ENCODE measurements at regions not wholly inside any gene's neighbourhood (a gene's known extent, or its start where the extent isn't known, plus 50 kb on each side); places are given as distances from the start of the nearest gene placed in this dataset.

- DNase-seq (ENCODE audit: low read depth in 2 of 2), result no peak
- Histone ChIP-seq H3K36me3 (ENCODE audit: control insufficient read depth, insufficient read depth, low read length) (no peaks in the 10 kb centered on the region), H3K9ac (ENCODE audit: insufficient read depth, low read length) (no peak overlapping the region), H3K27me3 (ENCODE audit: control insufficient read depth, insufficient read depth, low read length) (no peaks in the 10 kb centered on the region), H3K27ac (ENCODE audit: insufficient read depth, low read length) (no peak overlapping the region), H3K9me3 (ENCODE audit: control insufficient read depth, insufficient read depth, low read depth, low read length) (no peaks in the 10 kb centered on the region), H3K4me2 (ENCODE audit: extremely low read depth, insufficient read depth, low read length) (no peak overlapping the region), H2AFZ (ENCODE audit: low read length) (no peak overlapping the region), H3K4me3 (replicated peaks in 1 of 4; ENCODE audit: control extremely low read depth in 1 of 4, insufficient read depth in 1 of 4, low read depth in 3 of 4, low read length in 4 of 4) (no peak overlapping the region), H4K20me1 (ENCODE audit: control insufficient read depth, extremely low read depth, insufficient read depth, low read length) (no peaks in the 10 kb centered on the region), H3K4me1 (ENCODE audit: control insufficient read depth, extremely low read depth, insufficient read depth, low read length) (peaks cover 5% of the 10 kb centered on the region), H3K79me2 (ENCODE audit: control insufficient read depth, insufficient read depth, low read length) (no peaks in the 10 kb centered on the region)
- TF ChIP-seq EZH2 (IDR thresholded peaks at IDR 0.05; ENCODE audit: low read length, missing control alignments) (no peak), CTCF (conservative IDR thresholded peaks at IDR 0.05 in 1 of 2, IDR thresholded peaks at IDR 0.05 in 1 of 2; ENCODE audit: low read depth in 1 of 2, low read length in 2 of 2) (no peak)
These were observed 171.8 kb upstream of the UBL3 start for GRCh38 chr13:30022256-30022655.

- H3K27me3 ChIP-seq (ENCODE audit: control insufficient read depth, insufficient read depth, low read length), result no peaks in the 10 kb centered on the region
- H3K4me1 ChIP-seq (ENCODE audit: control insufficient read depth, extremely low read depth, insufficient read depth, low read length), result peaks cover 5% of the 10 kb centered on the region
- no peak for DNase-seq (ENCODE audit: low read depth in 2 of 2)
- TF ChIP-seq EZH2 (IDR thresholded peaks at IDR 0.05; ENCODE audit: low read length, missing control alignments) (no peak), CTCF (conservative IDR thresholded peaks at IDR 0.05 in 1 of 2, IDR thresholded peaks at IDR 0.05 in 1 of 2; ENCODE audit: low read depth in 1 of 2, low read length in 2 of 2) (no peak)
- H2AFZ ChIP-seq (ENCODE audit: low read length), result no peak overlapping the region
- no peaks in the 10 kb centered on the region for H3K36me3 ChIP-seq (ENCODE audit: control insufficient read depth, insufficient read depth, low read length)
- H3K4me3 ChIP-seq (replicated peaks in 1 of 4; ENCODE audit: control extremely low read depth in 1 of 4, insufficient read depth in 1 of 4, low read depth in 3 of 4, low read length in 4 of 4), result no peak overlapping the region
- no peak overlapping the region for H3K27ac ChIP-seq (ENCODE audit: insufficient read depth, low read length)
- no peaks in the 10 kb centered on the region for H3K9me3 ChIP-seq (ENCODE audit: control insufficient read depth, insufficient read depth, low read depth, low read length)
- no peaks in the 10 kb centered on the region for H4K20me1 ChIP-seq (ENCODE audit: control insufficient read depth, extremely low read depth, insufficient read depth, low read length)
- no peaks in the 10 kb centered on the region for H3K79me2 ChIP-seq (ENCODE audit: control insufficient read depth, insufficient read depth, low read length)
- H3K4me2 ChIP-seq (ENCODE audit: extremely low read depth, insufficient read depth, low read length), result no peak overlapping the region
- no peak overlapping the region for H3K9ac ChIP-seq (ENCODE audit: insufficient read depth, low read length)
These were observed 171.2 kb upstream of the UBL3 start for GRCh38 chr13:30021611-30022010.

GRCh38 chr13:30020726-30021312, 170.4 kb upstream of the UBL3 start:
- TF ChIP-seq CTCF (conservative IDR thresholded peaks at IDR 0.05 in 1 of 2, IDR thresholded peaks at IDR 0.05 in 1 of 2; ENCODE audit: low read depth in 1 of 2, low read length in 2 of 2) (no peak), EZH2 (IDR thresholded peaks at IDR 0.05; ENCODE audit: low read length, missing control alignments) (no peak)

More at GRCh38 chr13:30020726-30021312, 170.4 kb upstream of the UBL3 start:
- DNase-seq (ENCODE audit: low read depth in 2 of 2), result peak in 1 of 2 donors; percentile 69
- H3K9me3 ChIP-seq (ENCODE audit: control insufficient read depth, insufficient read depth, low read depth, low read length), result no peaks in the 10 kb centered on the region
- no peaks in the 10 kb centered on the region for H3K27me3 ChIP-seq (ENCODE audit: control insufficient read depth, insufficient read depth, low read length)
- peaks cover 5% of the 10 kb centered on the region for H3K4me1 ChIP-seq (ENCODE audit: control insufficient read depth, extremely low read depth, insufficient read depth, low read length)
- no peak overlapping the region for H3K27ac ChIP-seq (ENCODE audit: insufficient read depth, low read length)
- H3K79me2 ChIP-seq (ENCODE audit: control insufficient read depth, insufficient read depth, low read length), result no peaks in the 10 kb centered on the region
- no peak overlapping the region for H3K9ac ChIP-seq (ENCODE audit: insufficient read depth, low read length)
- H3K4me3 ChIP-seq (replicated peaks in 1 of 4; ENCODE audit: control extremely low read depth in 1 of 4, insufficient read depth in 1 of 4, low read depth in 3 of 4, low read length in 4 of 4), result no peak overlapping the region
- H3K4me2 ChIP-seq (ENCODE audit: extremely low read depth, insufficient read depth, low read length), result no peak overlapping the region
- H3K36me3 ChIP-seq (ENCODE audit: control insufficient read depth, insufficient read depth, low read length), result no peaks in the 10 kb centered on the region
- no peak overlapping the region for H2AFZ ChIP-seq (ENCODE audit: low read length)
- no peaks in the 10 kb centered on the region for H4K20me1 ChIP-seq (ENCODE audit: control insufficient read depth, extremely low read depth, insufficient read depth, low read length)

Data from fibroblast of lung (primary cell).